Upper lobe of right lung (tissue), 1 donor: ENCODE measurements at regions not wholly inside any gene's neighbourhood (a gene's known extent, or its start where the extent isn't known, plus 50 kb on each side); places are given as distances from the start of the nearest gene placed in this dataset.

Experiments used
- ATAC-seq: fragments of 200-7000 bp; cut with Tn5 transposase; one replicate; pipeline ENCODE4 v1.9.1; 2020; ENCODE audit warnings: mild to moderate bottlenecking, moderate library complexity
- DNase-seq: peaks from one replicate; pipeline ENCODE4 v3.0.0-alpha.2; 2020
- H3K27ac ChIP-seq: fragments of 200-600 bp; one replicate; pipeline ENCODE4 v1.8.0; 2022
- H3K27me3 ChIP-seq: fragments of 200-600 bp; one replicate; pipeline ENCODE4 v1.8.0; 2022; ENCODE audit warnings: mild to moderate bottlenecking
- H3K36me3 ChIP-seq: fragments of 200-600 bp; one replicate; pipeline ENCODE4 v1.8.0; 2022
- H3K4me1 ChIP-seq: fragments of 200-600 bp; one replicate; pipeline ENCODE4 v1.8.0; 2022
- H3K4me3 ChIP-seq: fragments of 200-600 bp; one replicate; pipeline ENCODE4 v1.8.0; 2022; ENCODE audit warnings: mild to moderate bottlenecking
- H3K9me3 ChIP-seq: fragments of 200-600 bp; one replicate; pipeline ENCODE4 v1.8.0; 2022
- intact Hi-C: fragments of 100-400 bp; cut with DNase I; formaldehyde crosslinking; loops from one replicate; pipeline ENCODE4 v1.11.0; 2022
- TF ChIP-seq, protein P1 (sequence below): fragments of 200-600 bp; IDR thresholded peaks from one replicate; pipeline ENCODE4 v1.8.0; 2022; ENCODE audit warnings: antibody characterized with exemption
- donor health status: DM: no; HTN: yes; CAD: no; lungs with severe emphysema.

DNA sequence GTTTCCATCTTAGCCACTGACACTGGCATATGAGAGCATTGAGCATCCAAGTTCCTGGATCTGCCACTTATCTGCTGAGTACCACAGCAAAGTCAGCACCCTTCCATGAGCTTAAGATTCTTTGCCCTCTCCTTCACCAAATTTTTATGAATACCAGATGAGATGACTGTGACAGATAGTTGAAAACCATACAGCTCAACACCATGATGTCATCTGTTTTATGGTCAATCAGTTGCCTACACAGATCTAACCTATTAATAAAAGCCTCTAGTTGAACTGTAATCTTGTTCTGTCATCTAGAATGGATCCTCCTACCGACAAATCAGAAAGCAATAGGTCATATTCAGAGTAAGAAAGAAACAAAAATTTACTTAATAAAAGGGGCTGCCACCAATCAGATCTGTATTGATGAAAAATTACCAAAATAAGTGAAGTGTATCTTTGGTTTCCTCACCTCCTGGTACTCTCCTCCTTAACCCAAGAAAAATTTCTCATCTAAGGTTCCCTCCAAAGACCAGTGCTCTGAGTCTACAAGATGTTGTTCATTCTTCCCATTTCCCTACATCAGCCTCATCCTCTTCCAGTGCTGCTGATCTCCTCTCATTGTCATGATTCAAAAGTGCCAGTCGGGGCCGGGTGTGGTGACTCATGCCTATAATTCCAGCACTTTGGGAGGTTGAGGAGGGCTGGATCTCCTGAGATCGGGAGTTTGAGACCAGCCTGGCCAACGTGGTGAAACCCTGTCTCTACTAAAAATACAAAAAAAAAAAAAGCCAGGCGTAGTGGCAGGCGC, 138.8 kb upstream of the CTTNBP2NL start:
- Histone ChIP-seq H3K27ac (no peak overlapping the region), H3K36me3 (no peaks in the 10 kb centered on the region), H3K4me1 (peaks cover 4% of the 10 kb centered on the region), H3K27me3 (no peaks in the 10 kb centered on the region), H3K4me3 (no peak overlapping the region), H3K9me3 (no peaks in the 10 kb centered on the region)
- TF ChIP-seq, protein P1, sequence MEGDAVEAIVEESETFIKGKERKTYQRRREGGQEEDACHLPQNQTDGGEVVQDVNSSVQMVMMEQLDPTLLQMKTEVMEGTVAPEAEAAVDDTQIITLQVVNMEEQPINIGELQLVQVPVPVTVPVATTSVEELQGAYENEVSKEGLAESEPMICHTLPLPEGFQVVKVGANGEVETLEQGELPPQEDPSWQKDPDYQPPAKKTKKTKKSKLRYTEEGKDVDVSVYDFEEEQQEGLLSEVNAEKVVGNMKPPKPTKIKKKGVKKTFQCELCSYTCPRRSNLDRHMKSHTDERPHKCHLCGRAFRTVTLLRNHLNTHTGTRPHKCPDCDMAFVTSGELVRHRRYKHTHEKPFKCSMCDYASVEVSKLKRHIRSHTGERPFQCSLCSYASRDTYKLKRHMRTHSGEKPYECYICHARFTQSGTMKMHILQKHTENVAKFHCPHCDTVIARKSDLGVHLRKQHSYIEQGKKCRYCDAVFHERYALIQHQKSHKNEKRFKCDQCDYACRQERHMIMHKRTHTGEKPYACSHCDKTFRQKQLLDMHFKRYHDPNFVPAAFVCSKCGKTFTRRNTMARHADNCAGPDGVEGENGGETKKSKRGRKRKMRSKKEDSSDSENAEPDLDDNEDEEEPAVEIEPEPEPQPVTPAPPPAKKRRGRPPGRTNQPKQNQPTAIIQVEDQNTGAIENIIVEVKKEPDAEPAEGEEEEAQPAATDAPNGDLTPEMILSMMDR = no peak
- no peak for DNase-seq
- ATAC-seq = no peak
- intact Hi-C loops = no loop called here

GRCh38 chr1:112260699-112261098, 135.3 kb upstream of the CTTNBP2NL start:
- H3K4me1 ChIP-seq = peaks cover 18% of the 10 kb centered on the region
- H3K36me3 ChIP-seq = no peaks in the 10 kb centered on the region
- no peaks in the 10 kb centered on the region for H3K9me3 ChIP-seq
- no peaks in the 10 kb centered on the region for H3K27me3 ChIP-seq
- no peak overlapping the region for H3K4me3 ChIP-seq
- no peak for DNase-seq
- intact Hi-C loops = no loop called here
- TF ChIP-seq, protein P1 = no peak
- no peak overlapping the region for H3K27ac ChIP-seq
- no peak for ATAC-seq

DNA sequence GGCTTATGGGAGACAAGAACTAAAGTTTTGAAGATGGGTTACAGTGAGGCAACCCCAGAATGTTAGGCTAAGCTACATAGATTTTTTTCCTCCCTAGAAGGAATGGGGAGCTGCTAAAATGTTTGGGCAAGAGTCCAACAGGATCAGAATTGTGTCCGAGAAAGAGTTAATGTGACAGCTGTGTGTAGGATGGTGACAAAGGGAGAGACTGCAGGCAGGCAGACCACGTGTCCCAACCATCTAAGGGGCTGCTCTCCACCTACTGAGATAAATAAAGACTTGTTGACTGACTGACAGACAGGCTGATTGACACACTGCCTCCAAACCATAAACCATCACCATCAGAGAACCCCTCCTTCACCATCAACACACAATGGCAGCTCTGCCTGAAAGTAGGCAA, 133.7 kb upstream of the CTTNBP2NL start:
- intact Hi-C loops = no loop called here
- Histone ChIP-seq H3K9me3 (no peaks in the 10 kb centered on the region), H3K27ac (no peak overlapping the region), H3K4me1 (peaks cover 16% of the 10 kb centered on the region), H3K4me3 (no peak overlapping the region), H3K36me3 (no peaks in the 10 kb centered on the region), H3K27me3 (no peaks in the 10 kb centered on the region)
- ATAC-seq (no peak), DNase-seq (no peak)
- TF ChIP-seq, protein P1 = no peak

GRCh38 chr1:112263042-112263441, 133.0 kb upstream of the CTTNBP2NL start:
- ATAC-seq = no peak
- TF ChIP-seq, protein P1 = no peak
- no peak for DNase-seq
- no peak overlapping the region for H3K27ac ChIP-seq
- H3K9me3 ChIP-seq = no peaks in the 10 kb centered on the region
- H3K36me3 ChIP-seq = no peaks in the 10 kb centered on the region
- peaks cover 16% of the 10 kb centered on the region for H3K4me1 ChIP-seq
- H3K27me3 ChIP-seq = no peaks in the 10 kb centered on the region
- no peak overlapping the region for H3K4me3 ChIP-seq
- intact Hi-C loops = no loop called here

- ATAC-seq (no peak), DNase-seq (no peak)
- H3K4me1 ChIP-seq = peaks cover 16% of the 10 kb centered on the region
- TF ChIP-seq, protein P1 = no peak
- H3K36me3 ChIP-seq = no peaks in the 10 kb centered on the region
- H3K4me3 ChIP-seq = no peak overlapping the region
- no peaks in the 10 kb centered on the region for H3K9me3 ChIP-seq
- intact Hi-C loops = no loop called here
- H3K27me3 ChIP-seq = no peaks in the 10 kb centered on the region
- H3K27ac ChIP-seq = no peak overlapping the region
Measured at GRCh38 chr1:112263453-112263852, 132.6 kb upstream of the CTTNBP2NL start.
